ENCODE measurements at regions not wholly inside any gene's neighbourhood (a gene's known extent, or its start where the extent isn't known, plus 50 kb on each side); places are given as distances from the start of the nearest gene placed in this dataset.

DNA sequence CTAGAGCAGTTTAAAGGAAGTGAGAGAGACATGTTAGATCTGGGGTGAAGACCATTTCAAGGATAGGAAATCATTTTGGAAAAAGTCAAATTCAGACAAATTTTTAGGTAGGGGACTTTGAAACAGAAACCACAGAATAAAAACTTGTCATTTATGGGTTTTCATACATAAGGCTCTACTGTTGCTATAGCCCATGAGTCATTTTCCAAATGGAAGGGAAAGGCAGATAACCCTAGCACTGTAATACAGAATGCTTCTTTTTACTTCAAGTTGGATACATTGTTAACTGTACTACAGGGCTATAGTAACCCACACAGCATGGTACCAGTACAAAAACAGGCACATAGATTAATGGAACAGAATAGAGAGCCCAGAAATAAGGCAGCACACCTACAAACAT, 455.4 kb downstream of the EBF1 start:
- Mint-ChIP-seq H3K4me3 (ENCODE audit: unreplicated experiment) (no peak overlapping the region), H3K36me3 (ENCODE audit: unreplicated experiment) (peaks cover 2% of the 10 kb centered on the region), H3K4me1 (ENCODE audit: unreplicated experiment) (peaks cover 2% of the 10 kb centered on the region), H3K9me3 (ENCODE audit: unreplicated experiment) (no peaks in the 10 kb centered on the region), H3K27me3 (ENCODE audit: unreplicated experiment) (no peaks in the 10 kb centered on the region), H3K27ac (ENCODE audit: unreplicated experiment) (no peak overlapping the region)
- no peak for DNase-seq (ENCODE audit: extremely low spot score, unreplicated experiment)
- TF ChIP-seq, protein P1, sequence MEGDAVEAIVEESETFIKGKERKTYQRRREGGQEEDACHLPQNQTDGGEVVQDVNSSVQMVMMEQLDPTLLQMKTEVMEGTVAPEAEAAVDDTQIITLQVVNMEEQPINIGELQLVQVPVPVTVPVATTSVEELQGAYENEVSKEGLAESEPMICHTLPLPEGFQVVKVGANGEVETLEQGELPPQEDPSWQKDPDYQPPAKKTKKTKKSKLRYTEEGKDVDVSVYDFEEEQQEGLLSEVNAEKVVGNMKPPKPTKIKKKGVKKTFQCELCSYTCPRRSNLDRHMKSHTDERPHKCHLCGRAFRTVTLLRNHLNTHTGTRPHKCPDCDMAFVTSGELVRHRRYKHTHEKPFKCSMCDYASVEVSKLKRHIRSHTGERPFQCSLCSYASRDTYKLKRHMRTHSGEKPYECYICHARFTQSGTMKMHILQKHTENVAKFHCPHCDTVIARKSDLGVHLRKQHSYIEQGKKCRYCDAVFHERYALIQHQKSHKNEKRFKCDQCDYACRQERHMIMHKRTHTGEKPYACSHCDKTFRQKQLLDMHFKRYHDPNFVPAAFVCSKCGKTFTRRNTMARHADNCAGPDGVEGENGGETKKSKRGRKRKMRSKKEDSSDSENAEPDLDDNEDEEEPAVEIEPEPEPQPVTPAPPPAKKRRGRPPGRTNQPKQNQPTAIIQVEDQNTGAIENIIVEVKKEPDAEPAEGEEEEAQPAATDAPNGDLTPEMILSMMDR (IDR thresholded peaks at IDR 0.05): no peak

DNA sequence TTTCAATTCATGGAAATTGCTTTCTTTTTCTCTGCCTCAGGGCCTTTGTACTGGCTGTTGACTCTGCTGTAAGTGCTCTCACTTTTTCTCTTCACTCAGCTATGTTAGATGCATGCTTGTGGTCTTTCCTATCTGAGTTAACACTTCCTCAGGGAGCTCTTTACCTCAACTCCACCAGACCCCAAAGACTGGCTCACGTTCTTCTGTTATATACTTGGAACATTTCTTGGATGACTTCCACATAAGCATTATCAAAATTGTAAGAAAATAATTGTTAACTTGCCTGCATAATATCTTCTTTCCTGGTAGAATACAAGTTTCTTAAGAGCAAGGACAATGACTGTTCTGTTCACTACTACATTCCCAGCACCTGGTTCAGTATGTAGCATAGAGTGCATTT, 455.9 kb downstream of the EBF1 start:
- no peak for DNase-seq (ENCODE audit: extremely low spot score, unreplicated experiment)
- TF ChIP-seq, protein P1 (IDR thresholded peaks at IDR 0.05): no peak
- Mint-ChIP-seq H3K27ac (ENCODE audit: unreplicated experiment) (no peak overlapping the region), H3K27me3 (ENCODE audit: unreplicated experiment) (no peaks in the 10 kb centered on the region), H3K9me3 (ENCODE audit: unreplicated experiment) (no peaks in the 10 kb centered on the region), H3K4me3 (ENCODE audit: unreplicated experiment) (no peak overlapping the region), H3K4me1 (ENCODE audit: unreplicated experiment) (peaks cover 2% of the 10 kb centered on the region), H3K36me3 (ENCODE audit: unreplicated experiment) (peaks cover 2% of the 10 kb centered on the region)

DNA sequence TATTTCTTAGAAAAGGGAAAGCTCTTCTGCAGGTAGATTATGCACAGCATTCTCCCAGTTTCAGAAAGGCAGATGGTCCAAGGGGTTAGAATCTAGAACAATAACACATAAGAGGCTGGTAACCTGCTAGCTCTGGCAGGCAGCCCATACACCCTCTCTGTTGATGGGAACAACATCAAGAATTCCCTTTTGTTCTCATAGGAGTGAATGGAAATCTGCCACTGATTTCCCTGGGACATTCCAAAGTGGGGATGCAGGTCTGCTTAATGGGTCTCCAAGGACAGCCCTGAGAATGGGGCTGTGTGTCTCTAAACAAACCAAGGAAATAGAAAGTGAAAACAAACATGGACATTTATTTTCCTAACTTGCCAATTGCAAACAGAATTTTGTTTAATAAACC, 456.8 kb downstream of the EBF1 start:
- TF ChIP-seq, protein P1 (IDR thresholded peaks at IDR 0.05): no peak
- Mint-ChIP-seq H3K4me3 (ENCODE audit: unreplicated experiment) (no peak overlapping the region), H3K36me3 (ENCODE audit: unreplicated experiment) (peaks cover 2% of the 10 kb centered on the region), H3K27me3 (ENCODE audit: unreplicated experiment) (no peaks in the 10 kb centered on the region), H3K27ac (ENCODE audit: unreplicated experiment) (no peak overlapping the region), H3K9me3 (ENCODE audit: unreplicated experiment) (no peaks in the 10 kb centered on the region), H3K4me1 (ENCODE audit: unreplicated experiment) (peaks cover 2% of the 10 kb centered on the region)
- no peak for DNase-seq (ENCODE audit: extremely low spot score, unreplicated experiment)

DNA sequence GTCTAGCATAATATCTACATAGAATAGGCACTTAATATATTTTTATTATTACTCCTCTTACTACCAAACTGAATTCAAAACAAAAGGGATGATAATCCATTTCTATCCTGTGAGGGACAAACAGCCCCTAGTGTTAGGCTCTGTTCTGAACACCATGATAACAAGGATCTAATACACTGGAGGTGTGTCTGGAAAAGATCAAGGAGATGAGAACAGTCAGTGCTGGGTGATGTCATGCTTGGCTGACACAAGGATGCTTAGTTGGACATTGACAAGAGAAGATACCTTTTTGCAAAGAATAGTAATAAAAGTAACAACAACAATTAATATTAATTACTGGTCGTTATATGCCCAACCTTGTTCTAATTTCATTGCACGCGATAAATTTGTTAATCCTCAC, 458.7 kb downstream of the EBF1 start:
- TF ChIP-seq, protein P1 (IDR thresholded peaks at IDR 0.05): no peak
- no peak for DNase-seq (ENCODE audit: extremely low spot score, unreplicated experiment)
- Mint-ChIP-seq H3K27ac (ENCODE audit: unreplicated experiment) (no peak overlapping the region), H3K36me3 (ENCODE audit: unreplicated experiment) (peaks cover 2% of the 10 kb centered on the region), H3K4me3 (ENCODE audit: unreplicated experiment) (no peak overlapping the region), H3K9me3 (ENCODE audit: unreplicated experiment) (no peaks in the 10 kb centered on the region), H3K4me1 (ENCODE audit: unreplicated experiment) (peaks cover 8% of the 10 kb centered on the region), H3K27me3 (ENCODE audit: unreplicated experiment) (no peaks in the 10 kb centered on the region)

DNA sequence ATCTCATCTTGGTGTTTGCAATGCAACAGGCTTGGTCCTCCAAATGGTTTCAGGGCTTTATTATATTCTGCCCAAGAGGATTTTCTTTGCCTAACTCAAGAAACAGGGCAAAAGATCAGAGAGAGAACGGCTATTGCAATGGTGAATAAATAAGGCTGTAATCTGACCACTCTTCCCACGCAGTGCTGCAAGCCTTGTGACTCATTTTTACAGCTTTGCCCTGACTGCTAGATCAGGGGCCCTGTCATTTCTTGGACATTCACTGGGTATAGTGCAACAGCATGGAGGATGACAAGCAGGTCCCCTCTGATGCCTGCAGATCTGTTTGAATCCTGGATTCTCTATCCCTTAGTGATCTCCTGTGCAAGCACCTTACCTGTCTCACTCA, 459.1 kb downstream of the EBF1 start:
- Mint-ChIP-seq H3K9me3 (ENCODE audit: unreplicated experiment) (peaks cover under 1% of the 10 kb centered on the region), H3K27ac (ENCODE audit: unreplicated experiment) (no peak overlapping the region), H3K4me3 (ENCODE audit: unreplicated experiment) (no peak overlapping the region), H3K4me1 (ENCODE audit: unreplicated experiment) (peaks cover 9% of the 10 kb centered on the region), H3K27me3 (ENCODE audit: unreplicated experiment) (no peaks in the 10 kb centered on the region), H3K36me3 (ENCODE audit: unreplicated experiment) (peaks cover 2% of the 10 kb centered on the region)
- DNase-seq (ENCODE audit: extremely low spot score, unreplicated experiment): no peak
- TF ChIP-seq, protein P1 (IDR thresholded peaks at IDR 0.05): no peak
